Neural cell (in vitro differentiated cells): ENCODE measurements at regions not wholly inside any gene's neighbourhood (a gene's known extent, or its start where the extent isn't known, plus 50 kb on each side); places are given as distances from the start of the nearest gene placed in this dataset.
A peak's percentile ranks its signal among the peaks of the same experiment; 100 is the strongest.

Source experiments
- H2AFZ ChIP-seq: fragments of 200-600, 300-800 bp; sonication (generic), shearing (Covaris generic); 2 replicates; pipeline ENCODE4 v1.6.0; 2014; ENCODE audit warnings: low read depth, mild to moderate bottlenecking, antibody characterized with exemption, low read length, moderate library complexity
- H3F3A ChIP-seq: fragments of 200-600 bp; shearing (Covaris generic); 2 replicates; pipeline ENCODE4 v1.6.1; 2016; ENCODE audit warnings: mild to moderate bottlenecking, moderate library complexity, mixed read lengths, antibody characterized with exemption, low read length; ENCODE audit not compliant: insufficient read depth, poor library complexity, severe bottlenecking
- H3K27ac ChIP-seq: fragments of 200-600, 300-800 bp; sonication (generic), shearing (Covaris generic); 2 replicates; pipeline ENCODE4 v1.5.1; 2014; ENCODE audit warnings: mild to moderate bottlenecking, low read length, moderate library complexity
- H3K27me3 ChIP-seq: fragments of 300-800, 200-600 bp; sonication (generic), shearing (Covaris generic); 2 replicates; pipeline ENCODE4 v1.6.0; 2014; ENCODE audit warnings: mild to moderate bottlenecking, low read depth, low read length, moderate library complexity; ENCODE audit not compliant: insufficient read depth
- H3K36me3 ChIP-seq: fragments of 300-800, 200-600 bp; sonication (generic), shearing (Covaris generic); 2 replicates; pipeline ENCODE4 v1.5.1; 2014; ENCODE audit warnings: mild to moderate bottlenecking, antibody characterized with exemption, low read length, moderate library complexity; ENCODE audit not compliant: insufficient read depth
- H3K4me2 ChIP-seq: fragments of 300-800, 200-600 bp; sonication (generic), shearing (Covaris generic); 2 replicates; pipeline ENCODE4 v1.6.0; 2014; ENCODE audit warnings: mild to moderate bottlenecking, low read length
- H3K4me3 ChIP-seq: fragments of 300-800, 200-600 bp; sonication (generic), shearing (Covaris generic); 2 replicates; pipeline ENCODE4 v1.5.1; 2014; ENCODE audit warnings: mild to moderate bottlenecking, low read length, moderate library complexity
- H3K79me2 ChIP-seq: fragments of 200-600 bp; shearing (Covaris generic); replicated peaks from 2 replicates; pipeline ENCODE4 v1.6.0; 2014; ENCODE audit warnings: mild to moderate bottlenecking, low read length, moderate library complexity; ENCODE audit not compliant: insufficient read depth
- H3K9ac ChIP-seq: fragments of 300-800, 200-600 bp; sonication (generic), shearing (Covaris generic); 2 replicates; pipeline ENCODE4 v1.6.1; 2016; ENCODE audit warnings: mild to moderate bottlenecking, low read length, mixed read lengths
- H3K9me2 ChIP-seq: fragments of 200-600 bp; shearing (Covaris generic); 2 replicates; pipeline ENCODE4 v1.6.1; 2016; ENCODE audit warnings: mild to moderate bottlenecking, low read length, mixed read lengths; ENCODE audit not compliant: insufficient read depth
- H3K9me3 ChIP-seq: fragments of 200-600, 300-800 bp; sonication (generic), shearing (Covaris generic); 2 replicates; pipeline ENCODE4 v1.6.1; 2016; ENCODE audit warnings: mild to moderate bottlenecking, mixed run types, low read length, moderate library complexity, mixed read lengths
- H4K20me1 ChIP-seq: fragments of 200-600 bp; shearing (Covaris generic); 2 replicates; pipeline ENCODE4 v1.6.1; 2016; ENCODE audit warnings: mild to moderate bottlenecking, mixed run types; ENCODE audit not compliant: insufficient read depth
- EP300 ChIP-seq: fragments of 450-650 bp; conservative IDR thresholded peaks from 2 replicates; pipeline ENCODE4 v1.6.1; 2014; ENCODE audit warnings: antibody characterized with exemption, mild to moderate bottlenecking, moderate library complexity; ENCODE audit not compliant: poor library complexity, severe bottlenecking
- EZH2 ChIP-seq: fragments of 200-600, 300-800 bp; shearing (Covaris generic), sonication (generic); IDR thresholded peaks from 2 replicates; pipeline ENCODE4 v1.6.1; 2014; ENCODE audit warnings: antibody characterized with exemption, low read length, borderline replicate concordance, mild to moderate bottlenecking; ENCODE audit not compliant: insufficient read depth, poor library complexity, severe bottlenecking
- MXI1 ChIP-seq: fragments of 450-650 bp; conservative IDR thresholded peaks from 2 replicates; pipeline ENCODE4 v1.6.1; 2014; ENCODE audit warnings: antibody characterized with exemption, mild to moderate bottlenecking; ENCODE audit not compliant: poor library complexity, severe bottlenecking
- POLR2AphosphoS5 ChIP-seq: IDR thresholded peaks from 2 replicates; pipeline ENCODE4 v1.6.1; 2012
- RAD21 ChIP-seq: fragments of 450-650 bp; conservative IDR thresholded peaks from 2 replicates; pipeline ENCODE4 v1.6.1; 2014; ENCODE audit warnings: antibody characterized with exemption, mild to moderate bottlenecking, moderate library complexity
- SMC3 ChIP-seq: fragments of 450-650 bp; conservative IDR thresholded peaks from 2 replicates; pipeline ENCODE4 v1.6.1; 2014; ENCODE audit warnings: antibody characterized with exemption, mild to moderate bottlenecking, moderate library complexity; ENCODE audit not compliant: poor library complexity
- TAF1 ChIP-seq: IDR thresholded peaks from 2 replicates; pipeline ENCODE4 v1.6.1; 2012; ENCODE audit warnings: low read depth
- TF ChIP-seq, protein P1 (sequence below): fragments of 450-650 bp; IDR thresholded peaks from 2 replicates; pipeline ENCODE4 v1.5.1; 2014; ENCODE audit warnings: antibody characterized with exemption, mild to moderate bottlenecking, moderate library complexity; ENCODE audit not compliant: poor library complexity, severe bottlenecking
- TF ChIP-seq, protein P2 (sequence below): IDR thresholded peaks from 2 replicates; pipeline ENCODE4 v1.6.1; 2012; ENCODE audit warnings: borderline replicate concordance

DNA sequence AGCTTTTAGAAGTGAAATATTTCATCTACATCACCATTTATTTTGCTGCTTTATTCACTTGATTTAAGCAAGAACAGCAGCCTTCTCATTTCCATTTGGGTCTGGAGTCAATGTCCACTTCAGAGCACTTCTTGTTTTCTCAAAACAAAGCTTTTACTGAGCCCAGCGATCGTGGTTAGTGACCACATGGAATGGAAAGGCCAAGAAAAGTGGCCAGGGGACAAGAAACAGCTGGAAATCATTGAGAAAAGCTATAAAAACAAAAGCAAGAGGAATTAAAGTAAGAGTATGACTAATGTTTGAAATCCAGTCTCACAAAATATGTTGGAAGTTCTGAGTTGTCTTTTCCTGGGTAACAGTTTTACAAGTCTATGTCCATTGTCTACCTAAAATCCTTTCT lies 328.4 kb upstream of the INTU start:
- H3K36me3 ChIP-seq, result no peaks in the 10 kb centered on the region
- no peaks in the 10 kb centered on the region for H3K9me2 ChIP-seq
- H4K20me1 ChIP-seq, result no peaks in the 10 kb centered on the region
- H3K27me3 ChIP-seq, result no peaks in the 10 kb centered on the region
- no peaks in the 10 kb centered on the region for H3K79me2 ChIP-seq
- no peak overlapping the region for H2AFZ ChIP-seq
- H3K9me3 ChIP-seq, result no peaks in the 10 kb centered on the region
- no peak overlapping the region for H3K9ac ChIP-seq
- no peak overlapping the region for H3K4me3 ChIP-seq
- no peak overlapping the region for H3K27ac ChIP-seq
- H3F3A ChIP-seq, result no peaks in the 10 kb centered on the region
- peak overlapping the region; percentile 6 for H3K4me2 ChIP-seq
- TF ChIP-seq POLR2AphosphoS5 (no peak), TAF1 (no peak), MXI1 (no peak), SMC3 (no peak), EP300 (no peak), EZH2 (no peak), RAD21 (no peak)
- TF ChIP-seq, protein P1, sequence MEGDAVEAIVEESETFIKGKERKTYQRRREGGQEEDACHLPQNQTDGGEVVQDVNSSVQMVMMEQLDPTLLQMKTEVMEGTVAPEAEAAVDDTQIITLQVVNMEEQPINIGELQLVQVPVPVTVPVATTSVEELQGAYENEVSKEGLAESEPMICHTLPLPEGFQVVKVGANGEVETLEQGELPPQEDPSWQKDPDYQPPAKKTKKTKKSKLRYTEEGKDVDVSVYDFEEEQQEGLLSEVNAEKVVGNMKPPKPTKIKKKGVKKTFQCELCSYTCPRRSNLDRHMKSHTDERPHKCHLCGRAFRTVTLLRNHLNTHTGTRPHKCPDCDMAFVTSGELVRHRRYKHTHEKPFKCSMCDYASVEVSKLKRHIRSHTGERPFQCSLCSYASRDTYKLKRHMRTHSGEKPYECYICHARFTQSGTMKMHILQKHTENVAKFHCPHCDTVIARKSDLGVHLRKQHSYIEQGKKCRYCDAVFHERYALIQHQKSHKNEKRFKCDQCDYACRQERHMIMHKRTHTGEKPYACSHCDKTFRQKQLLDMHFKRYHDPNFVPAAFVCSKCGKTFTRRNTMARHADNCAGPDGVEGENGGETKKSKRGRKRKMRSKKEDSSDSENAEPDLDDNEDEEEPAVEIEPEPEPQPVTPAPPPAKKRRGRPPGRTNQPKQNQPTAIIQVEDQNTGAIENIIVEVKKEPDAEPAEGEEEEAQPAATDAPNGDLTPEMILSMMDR, result no peak
- TF ChIP-seq, protein P2, sequence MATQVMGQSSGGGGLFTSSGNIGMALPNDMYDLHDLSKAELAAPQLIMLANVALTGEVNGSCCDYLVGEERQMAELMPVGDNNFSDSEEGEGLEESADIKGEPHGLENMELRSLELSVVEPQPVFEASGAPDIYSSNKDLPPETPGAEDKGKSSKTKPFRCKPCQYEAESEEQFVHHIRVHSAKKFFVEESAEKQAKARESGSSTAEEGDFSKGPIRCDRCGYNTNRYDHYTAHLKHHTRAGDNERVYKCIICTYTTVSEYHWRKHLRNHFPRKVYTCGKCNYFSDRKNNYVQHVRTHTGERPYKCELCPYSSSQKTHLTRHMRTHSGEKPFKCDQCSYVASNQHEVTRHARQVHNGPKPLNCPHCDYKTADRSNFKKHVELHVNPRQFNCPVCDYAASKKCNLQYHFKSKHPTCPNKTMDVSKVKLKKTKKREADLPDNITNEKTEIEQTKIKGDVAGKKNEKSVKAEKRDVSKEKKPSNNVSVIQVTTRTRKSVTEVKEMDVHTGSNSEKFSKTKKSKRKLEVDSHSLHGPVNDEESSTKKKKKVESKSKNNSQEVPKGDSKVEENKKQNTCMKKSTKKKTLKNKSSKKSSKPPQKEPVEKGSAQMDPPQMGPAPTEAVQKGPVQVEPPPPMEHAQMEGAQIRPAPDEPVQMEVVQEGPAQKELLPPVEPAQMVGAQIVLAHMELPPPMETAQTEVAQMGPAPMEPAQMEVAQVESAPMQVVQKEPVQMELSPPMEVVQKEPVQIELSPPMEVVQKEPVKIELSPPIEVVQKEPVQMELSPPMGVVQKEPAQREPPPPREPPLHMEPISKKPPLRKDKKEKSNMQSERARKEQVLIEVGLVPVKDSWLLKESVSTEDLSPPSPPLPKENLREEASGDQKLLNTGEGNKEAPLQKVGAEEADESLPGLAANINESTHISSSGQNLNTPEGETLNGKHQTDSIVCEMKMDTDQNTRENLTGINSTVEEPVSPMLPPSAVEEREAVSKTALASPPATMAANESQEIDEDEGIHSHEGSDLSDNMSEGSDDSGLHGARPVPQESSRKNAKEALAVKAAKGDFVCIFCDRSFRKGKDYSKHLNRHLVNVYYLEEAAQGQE, result no peak

DNA sequence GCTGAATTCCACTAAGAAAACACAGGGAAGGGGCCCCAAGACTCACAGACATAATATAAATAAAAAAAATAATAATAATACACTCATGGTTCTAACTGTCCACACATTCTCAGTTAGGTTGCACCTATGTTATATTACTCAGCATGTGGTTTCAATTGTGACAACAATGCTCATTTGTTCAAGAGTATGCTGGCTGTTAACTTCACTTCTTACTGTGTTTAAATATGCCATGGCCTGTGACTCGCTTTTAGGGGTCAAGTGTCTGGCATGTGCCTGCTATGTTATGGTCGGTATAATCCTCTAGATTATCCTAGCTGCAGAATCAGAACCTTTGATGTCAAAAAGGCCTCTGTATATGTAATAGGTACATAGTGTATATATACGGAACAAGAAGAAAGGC lies 324.8 kb upstream of the INTU start:
- Histone ChIP-seq H3K27ac (no peak overlapping the region), H3K27me3 (no peaks in the 10 kb centered on the region), H3K9me3 (no peaks in the 10 kb centered on the region), H3F3A (no peaks in the 10 kb centered on the region), H3K9ac (no peak overlapping the region), H3K79me2 (no peaks in the 10 kb centered on the region), H3K9me2 (no peaks in the 10 kb centered on the region), H3K4me3 (no peak overlapping the region), H4K20me1 (no peaks in the 10 kb centered on the region), H3K4me2 (no peak overlapping the region), H2AFZ (no peak overlapping the region), H3K36me3 (no peaks in the 10 kb centered on the region)
- TF ChIP-seq RAD21 (no peak), TAF1 (no peak), POLR2AphosphoS5 (no peak), SMC3 (no peak), EP300 (no peak), EZH2 (no peak), MXI1 (no peak)
- TF ChIP-seq, protein P2, result no peak
- TF ChIP-seq, protein P1, result no peak
